CD4-positive, alpha-beta T cell treated with Interferon gamma for 1 hour (primary cell): ENCODE measurements at regions not wholly inside any gene's neighbourhood (a gene's known extent, or its start where the extent isn't known, plus 50 kb on each side); places are given as distances from the start of the nearest gene placed in this dataset.

ENCODE experiments used
- DNase-seq: peaks from one replicate; pipeline ENCODE4 v3.0.0-alpha.2; 2020

- DNase-seq, result no peak
Observed at GRCh38 chr12:28601570-28602058, 411.4 kb downstream of the CCDC91 start.

DNA sequence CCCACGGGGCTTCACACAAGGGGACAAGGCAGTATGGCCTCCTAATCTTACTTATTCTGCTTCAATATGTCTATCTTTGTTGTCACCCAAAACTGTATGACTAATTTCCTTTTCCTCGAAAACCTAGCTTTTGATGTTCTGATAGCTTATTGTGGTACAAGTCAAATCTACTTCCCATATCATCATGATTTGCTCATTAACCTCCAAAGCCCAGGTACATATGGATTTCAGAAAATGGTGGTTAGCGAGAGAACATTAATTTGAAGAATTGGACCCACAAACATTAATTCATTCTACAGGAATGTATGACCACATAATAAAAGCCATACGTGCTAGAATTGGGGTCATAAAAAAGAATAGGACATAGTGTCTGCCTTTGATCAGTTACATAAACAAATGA is 412.5 kb downstream of the CCDC91 start:
- no peak for DNase-seq

DNA sequence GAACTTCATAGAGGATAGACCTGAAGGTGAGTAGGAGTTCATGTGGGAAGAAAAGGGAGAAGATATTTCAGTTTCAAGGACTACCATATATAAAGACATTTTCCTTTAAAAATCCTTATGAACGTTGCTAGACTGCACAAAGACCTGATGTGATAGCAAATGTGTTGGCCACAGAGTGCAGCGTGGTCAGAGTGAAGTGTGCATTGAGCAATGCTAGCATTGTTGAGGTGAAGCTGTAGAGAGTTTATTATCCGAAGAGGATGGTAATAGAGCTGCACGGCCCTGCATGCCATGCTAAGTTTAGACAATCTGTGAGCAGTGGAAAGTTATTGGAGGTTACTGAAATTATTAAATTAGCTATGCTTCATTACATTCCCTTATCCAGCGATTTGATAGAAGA is 413.0 kb downstream of the CCDC91 start:
- DNase-seq, result no peak

DNA sequence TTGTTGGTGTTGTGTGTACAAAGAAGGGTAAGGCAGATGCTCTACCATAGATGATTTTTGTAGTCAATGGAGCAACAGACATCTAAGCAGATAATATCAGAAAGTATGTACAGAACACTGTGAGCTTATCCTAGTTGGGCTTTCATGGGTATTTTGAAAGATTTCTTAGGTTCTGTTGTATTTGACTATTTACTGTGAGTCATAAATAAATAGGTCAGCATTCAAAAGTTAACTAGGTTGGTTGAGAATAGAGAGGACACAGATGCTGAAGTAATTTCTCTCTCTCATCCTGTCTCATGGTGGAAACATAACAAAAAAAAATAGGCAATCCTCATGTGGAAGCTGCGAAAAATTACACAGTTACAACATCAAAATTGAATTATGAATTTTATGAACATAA is 413.5 kb downstream of the CCDC91 start:
- DNase-seq, result no peak

GRCh38 chr12:28604240-28604639 is 414.0 kb downstream of the CCDC91 start:
- no peak for DNase-seq

DNA sequence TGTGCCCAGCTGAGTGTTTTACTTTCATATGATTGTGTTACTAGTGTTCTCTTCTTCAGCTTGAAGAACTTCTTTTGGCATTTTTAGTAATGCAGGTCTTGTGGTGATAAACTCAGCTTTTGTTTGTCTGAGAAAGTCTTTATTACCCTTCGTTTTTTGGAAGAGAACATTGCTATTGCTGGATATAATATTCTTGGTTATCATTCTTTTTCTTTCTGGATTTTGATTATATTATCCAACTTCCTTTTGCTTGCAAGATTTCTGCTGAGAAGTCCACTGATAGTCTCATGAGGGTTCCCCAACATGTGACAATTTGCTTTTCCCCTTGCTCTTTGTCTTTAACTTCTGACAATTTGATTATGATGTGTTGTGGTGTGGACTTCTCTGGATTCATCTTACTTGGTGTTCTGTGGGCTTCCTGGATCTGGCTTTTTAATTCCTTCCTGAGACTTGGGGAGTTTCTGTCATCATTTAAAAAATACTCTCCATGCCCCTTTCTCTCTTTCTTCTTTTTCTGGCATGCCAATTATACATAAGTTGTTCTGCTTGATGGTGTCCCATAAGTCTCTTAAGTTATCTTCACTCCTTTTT is 416.8 kb downstream of the CCDC91 start:
- no peak for DNase-seq

GRCh38 chr12:28610401-28611114 is 420.3 kb downstream of the CCDC91 start:
- no peak for DNase-seq

DNA sequence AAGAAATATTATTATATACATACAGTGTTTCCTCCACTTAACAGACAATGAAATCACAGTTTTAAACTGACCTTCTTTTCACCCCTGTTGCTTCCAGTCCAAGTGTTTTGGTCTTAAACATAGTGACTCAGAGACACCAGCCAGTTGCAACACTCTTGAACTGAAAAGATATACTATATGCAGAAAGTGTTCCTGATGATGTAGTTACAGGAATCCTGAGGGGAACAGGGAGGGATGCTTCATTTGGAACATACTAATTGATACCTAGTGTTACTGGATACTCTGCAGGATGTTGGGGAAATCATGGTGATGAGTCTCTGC is 420.8 kb downstream of the CCDC91 start:
- no peak for DNase-seq

DNA sequence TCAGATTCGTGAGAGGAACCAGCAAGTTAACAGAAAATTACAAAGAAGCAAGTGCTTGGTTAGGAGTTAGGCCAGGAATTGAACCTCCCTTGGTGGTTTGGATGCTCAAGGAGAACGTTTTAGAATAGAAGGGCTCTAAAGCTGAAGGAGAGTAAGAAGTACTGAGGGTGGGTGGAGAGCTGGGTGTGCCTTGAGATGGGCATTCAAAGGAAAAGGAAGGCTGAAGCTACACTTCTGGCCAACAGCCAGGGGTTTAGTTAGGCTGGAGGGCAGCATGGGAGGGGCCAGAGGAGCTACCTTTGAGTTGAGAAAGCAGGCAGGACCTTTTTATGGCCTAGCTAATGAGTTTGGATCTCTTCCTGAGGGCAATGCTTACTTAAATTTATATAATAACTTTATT is 421.2 kb downstream of the CCDC91 start:
- no peak for DNase-seq

DNA sequence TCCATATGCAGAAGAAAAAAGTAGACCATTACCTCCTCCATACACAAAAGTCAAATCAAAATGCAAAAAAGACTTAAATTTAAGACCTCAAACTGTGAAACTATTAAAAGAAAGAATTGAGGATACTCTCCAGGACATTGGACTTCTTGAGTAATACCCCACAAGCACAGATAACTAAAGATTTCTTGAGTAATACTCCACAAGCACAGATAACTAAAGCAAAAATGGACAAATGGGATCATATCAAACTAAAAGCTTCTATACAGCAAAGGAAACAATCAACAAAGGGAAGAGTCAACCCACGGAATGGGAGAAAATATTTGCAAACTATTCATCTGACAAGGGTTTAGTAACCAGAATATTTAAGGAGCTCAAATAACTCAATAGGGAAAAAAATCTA is 427.9 kb downstream of the CCDC91 start:
- no peak for DNase-seq

- DNase-seq, result no peak
Observed at GRCh38 chr12:28618772-28619171, 428.5 kb downstream of the CCDC91 start.

DNA sequence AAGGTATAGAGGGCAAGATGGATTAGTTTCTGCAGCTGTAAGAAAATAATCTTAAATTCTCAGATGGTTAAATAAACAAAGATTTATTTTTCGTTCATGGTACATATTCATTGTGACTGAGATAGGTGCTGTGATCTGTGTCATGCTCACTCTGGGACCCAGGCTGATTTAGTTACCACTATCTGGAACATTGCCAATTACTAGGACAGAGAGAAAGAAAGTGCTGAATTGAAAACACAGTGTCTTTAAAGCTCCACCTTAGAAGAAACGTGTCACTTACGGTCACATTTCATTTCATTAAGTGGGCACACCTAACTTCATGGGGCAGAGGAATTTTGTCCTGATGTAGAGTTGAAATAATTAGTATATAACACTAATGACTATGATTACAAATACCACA is 430.0 kb downstream of the CCDC91 start:
- no peak for DNase-seq

GRCh38 chr12:28622406-28622805 is 432.1 kb downstream of the CCDC91 start:
- DNase-seq, result no peak

GRCh38 chr12:28626504-28626903 is 436.2 kb downstream of the CCDC91 start:
- DNase-seq, result no peak

DNA sequence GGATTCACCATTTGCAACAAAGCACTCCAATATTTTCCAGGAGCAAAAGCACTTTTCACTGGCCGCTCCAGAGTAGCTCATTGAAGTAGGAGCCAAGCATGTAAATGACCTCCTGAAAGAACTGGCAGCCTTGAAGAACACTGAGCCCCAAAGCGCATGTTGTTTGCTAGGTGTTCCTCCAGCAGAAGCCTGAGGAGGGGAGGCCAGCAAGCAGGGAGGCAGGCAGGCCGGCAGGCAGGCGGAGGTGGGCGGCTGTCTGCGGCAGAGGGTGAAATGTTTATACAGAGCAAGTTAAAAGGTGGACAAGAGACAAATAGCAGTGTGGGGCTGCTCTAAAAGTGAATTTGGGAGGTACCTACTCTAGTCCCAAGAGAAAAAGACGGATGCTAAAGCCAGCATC is 439.4 kb downstream of the CCDC91 start:
- DNase-seq, result no peak

GRCh38 chr12:28631831-28632230 is 441.6 kb downstream of the CCDC91 start:
- no peak for DNase-seq

DNA sequence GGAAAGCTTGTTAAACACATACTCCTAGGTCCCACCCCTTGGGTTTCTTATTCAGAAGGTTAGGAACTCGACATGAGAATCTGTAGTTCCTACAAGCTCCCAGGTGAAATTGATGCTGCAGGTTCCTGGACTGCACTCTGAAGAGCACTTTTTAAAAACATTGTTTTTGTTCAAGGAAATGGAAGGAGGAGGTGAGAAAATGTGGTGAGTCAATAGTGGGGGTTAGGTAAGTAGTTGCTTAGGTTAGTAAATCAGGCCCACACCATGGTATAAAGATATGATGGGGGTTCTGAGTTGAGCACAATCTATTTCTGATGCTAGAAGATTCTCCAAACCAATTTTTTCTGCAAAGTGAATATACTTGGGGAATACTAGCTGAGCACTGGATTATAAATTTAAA is 450.3 kb downstream of the CCDC91 start:
- DNase-seq, result no peak

- DNase-seq, result no peak
Observed at GRCh38 chr12:28645436-28645835, 455.2 kb downstream of the CCDC91 start.

DNA sequence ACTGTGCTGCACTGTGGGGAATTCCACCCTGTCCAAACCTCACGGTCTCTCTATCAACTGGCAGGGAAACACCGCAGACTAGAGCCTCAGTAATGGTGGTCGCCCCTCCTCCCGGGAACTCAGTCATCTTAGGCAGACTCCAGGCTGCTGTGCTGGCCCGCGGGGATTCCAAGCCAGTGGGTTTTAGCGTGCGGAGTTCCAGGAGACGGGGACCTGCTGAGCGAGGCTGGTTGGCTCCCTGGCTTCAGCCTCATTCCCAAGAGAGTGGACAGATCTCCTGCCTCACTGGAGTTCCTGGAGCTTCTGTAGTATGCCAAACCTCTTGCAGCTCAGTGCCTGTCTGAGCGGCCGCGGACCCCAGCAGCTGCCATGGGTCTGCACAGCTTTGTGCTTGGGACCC is 455.6 kb downstream of the CCDC91 start:
- DNase-seq, result no peak

- no peak for DNase-seq
Observed at GRCh38 chr12:28650906-28651305, 460.6 kb downstream of the CCDC91 start.

DNA sequence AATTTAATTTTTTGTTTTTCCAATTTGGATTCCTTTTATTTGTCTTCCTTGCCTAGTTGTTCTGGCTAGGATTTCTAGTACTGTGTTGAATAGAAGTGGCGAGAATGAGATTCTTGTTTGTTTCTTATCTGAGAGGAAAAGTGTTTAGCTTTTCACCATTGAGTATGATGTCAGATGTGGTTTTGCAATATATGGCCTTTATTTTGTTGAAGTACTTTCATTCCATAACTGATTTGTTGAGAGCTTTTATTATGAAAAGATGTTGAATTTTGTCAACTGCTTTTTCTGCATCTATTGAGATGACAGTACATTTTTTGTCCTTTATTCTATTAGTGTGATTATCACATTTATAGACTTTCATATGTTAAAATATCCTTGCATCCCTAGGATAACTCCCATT is 462.0 kb downstream of the CCDC91 start:
- no peak for DNase-seq

GRCh38 chr12:28681980-28682379 is 467.1 kb upstream of the FAR2 start:
- DNase-seq, result no peak

GRCh38 chr12:28683366-28683765 is 465.7 kb upstream of the FAR2 start:
- no peak for DNase-seq

DNA sequence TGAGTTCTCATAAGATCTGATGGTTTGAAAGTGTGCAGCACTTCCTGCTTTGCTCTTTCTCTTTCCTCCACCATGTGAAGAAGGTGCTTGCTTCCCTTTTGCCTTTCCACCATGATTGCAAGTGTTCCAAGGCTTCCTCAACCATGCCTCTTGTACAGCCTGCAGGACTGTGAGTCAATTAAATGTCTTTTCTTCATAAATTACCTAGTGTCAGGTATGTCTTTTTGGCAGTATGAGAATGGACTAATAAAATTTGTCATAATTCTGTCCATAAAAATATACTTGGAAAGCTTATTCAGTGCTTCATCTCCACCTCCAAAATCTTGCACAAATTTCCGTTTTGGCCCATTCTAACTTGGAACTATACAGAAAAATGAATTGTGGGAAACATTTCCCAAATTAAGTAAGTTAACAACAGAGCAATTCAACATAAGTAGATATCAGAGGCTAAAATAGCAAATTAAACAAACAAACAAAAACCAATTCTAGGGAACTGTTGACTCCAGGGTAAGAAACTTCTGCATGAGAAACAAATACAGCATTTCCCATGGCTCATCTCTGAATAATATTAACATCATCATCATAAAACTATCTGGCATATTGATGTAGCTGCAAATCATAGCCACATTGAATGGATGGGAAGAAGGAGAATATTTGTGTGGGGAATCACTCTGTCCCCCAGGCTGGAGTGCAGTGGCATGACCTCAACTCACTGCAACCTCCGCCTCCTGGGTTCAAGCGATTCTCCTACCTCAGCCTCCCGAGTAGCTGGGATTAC is 459.5 kb upstream of the FAR2 start:
- no peak for DNase-seq
